Hematopoietic multipotent progenitor cell treated with erythropoietin and hydrocortisone succinate and interleukin-3 and kit ligand, for 4 days (in vitro differentiated cells): ENCODE measurements at regions not wholly inside any gene's neighbourhood (a gene's known extent, or its start where the extent isn't known, plus 50 kb on each side); places are given as distances from the start of the nearest gene placed in this dataset.
"Not testable (repeated sequence)": the region's sequence is repeated elsewhere in the genome, so short reads cannot be mapped to it uniquely, and the experiment has no call there.

Source experiments
- DNase-seq: peaks from one replicate; pipeline ENCODE4 v3.0.0-alpha.2; 2015

DNA sequence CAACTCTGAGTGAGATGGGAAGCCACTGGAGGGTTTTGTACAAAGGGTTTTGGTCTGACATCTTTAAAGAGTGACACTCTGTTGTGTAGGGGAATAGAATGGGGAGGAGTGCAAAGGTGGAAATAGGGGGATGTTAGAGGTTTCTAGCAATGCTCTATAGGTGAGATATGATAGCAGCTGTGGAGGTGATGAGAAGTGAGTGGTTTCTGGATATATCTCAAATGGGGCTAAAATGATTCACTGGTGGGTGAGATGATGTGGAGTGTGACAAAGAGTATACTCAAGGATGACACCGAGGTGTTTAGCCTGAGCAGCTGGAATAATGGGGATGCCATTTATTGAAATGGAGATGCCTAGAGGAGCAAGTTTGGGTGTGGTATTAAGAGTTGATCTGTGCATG lies 426.4 kb downstream of the PCNX1 start:
- DNase-seq = no peak

DNA sequence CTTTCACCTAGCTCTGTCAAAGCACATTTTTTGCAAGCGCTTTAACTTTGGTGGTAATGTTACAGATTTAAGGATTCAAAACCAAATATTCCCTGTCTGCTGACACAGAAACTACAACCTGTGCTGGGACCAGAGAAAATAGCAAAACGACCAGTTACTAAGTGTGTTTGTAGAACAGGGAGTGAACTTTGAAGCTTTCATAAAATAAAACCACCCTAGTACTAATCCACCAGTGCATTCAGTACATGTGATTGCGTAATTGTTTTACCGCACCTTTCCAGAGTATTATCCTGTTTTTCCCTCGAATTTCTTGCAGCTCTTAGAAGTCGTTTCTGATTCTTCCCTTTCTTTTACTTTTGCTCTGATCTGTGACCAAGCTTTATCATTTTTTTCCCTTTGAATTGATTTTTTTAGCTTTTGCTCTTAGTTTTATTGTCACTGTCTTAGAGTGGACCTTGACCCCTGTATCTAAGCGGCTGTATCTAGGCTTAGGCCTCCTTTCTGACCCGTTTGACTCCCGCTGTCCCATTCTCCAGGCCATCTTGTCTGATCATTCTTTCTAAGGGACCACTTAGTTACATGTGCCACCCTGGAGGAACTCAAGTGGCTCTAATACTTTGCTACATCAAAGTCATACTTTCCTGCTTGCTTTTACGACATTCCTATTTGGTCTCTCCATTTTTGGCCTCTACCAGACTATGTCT lies 429.4 kb downstream of the PCNX1 start:
- no peak for DNase-seq

DNA sequence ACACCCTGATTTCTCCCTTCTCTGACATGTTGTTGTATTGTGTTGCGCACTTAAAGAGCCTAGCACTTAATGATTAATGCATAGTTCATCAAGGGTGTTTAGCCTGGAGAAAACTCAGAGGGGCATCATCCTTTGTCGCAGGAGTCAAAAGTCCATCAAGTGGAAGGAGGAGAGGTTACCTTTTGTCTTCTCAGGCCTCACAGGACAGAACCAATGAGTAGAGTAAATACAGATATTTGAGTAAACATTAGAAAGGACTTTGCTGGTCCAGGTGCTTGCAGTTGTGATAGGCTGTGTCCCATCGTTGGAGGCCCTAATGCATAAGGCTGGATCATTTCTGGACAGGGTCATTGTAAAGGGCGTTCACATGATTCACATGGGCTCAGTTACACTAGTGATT lies 430.9 kb downstream of the PCNX1 start:
- no peak for DNase-seq

DNA sequence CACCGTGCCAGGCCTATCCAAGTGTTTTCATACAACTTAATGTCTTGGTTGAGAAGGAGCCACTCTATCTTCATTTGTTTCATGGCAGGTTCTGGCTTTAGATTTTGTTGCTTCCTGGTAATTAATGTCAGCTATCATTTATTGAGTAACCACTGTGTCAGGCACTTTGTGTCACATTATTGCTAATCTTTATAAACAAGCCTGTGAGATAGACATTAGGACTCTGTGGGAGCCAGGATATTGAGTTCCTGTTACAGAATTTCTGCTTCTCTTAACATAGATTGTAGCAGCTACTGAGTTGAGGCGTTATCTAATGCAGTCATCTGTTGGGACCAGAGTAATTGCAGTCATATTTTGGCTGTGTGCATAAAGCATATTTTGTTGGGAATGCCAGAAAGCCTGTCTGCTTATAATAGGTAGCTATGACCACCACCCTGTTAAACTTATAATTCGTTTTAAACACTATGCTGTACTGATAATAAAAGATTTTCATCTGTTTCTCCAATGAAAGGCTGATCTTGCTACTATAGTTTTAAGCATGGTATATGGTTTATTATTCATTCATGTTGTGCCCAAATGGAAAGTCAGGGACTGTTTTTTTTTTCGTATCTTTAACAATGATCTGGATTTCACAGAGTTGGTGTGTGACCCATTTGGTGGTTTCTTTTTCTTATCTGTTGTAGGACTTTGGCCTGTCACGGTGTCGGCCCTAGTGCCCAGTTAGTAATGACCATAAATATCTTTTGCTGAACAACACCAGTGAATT lies 432.6 kb downstream of the PCNX1 start:
- DNase-seq = peak; percentile 76

DNA sequence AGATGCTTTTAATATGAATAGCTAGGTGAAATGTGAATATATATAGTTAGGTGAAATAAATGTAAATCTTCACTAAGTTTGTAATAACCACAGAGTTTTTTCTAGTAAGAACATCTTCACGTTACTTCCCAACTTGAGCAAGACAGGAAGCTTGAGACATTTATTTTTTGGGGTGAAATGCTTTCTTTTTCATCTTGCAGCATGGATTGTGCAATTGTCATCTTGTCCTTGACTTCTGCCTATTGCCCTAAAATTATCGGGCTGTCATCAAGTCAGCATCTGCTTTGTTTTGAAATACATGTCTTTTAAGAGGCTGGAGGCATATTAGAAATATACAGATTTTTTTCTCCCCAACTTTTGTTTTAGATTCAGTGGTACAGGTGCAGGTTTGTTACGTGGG lies 433.9 kb downstream of the PCNX1 start:
- DNase-seq = peak; percentile 72

DNA sequence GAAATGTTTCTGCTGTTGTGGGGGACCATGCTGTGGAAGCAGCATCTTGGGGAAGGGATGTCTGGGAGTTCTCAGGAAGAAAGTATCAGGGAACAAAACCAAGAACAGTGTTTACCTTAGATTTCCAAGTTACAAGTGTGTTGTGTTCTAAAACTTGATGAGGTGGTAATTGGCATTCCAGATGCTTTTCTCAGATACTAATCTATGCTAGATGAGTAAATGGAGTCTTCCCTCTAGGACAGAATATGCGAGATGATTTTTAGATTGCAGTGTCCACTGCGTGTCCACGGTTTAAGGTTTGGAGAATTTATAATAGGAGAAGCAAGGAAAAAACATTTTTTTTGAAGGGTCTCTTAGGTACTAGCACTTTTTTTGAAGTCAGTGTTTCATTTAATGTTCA lies 436.5 kb downstream of the PCNX1 start:
- DNase-seq = no peak

DNA sequence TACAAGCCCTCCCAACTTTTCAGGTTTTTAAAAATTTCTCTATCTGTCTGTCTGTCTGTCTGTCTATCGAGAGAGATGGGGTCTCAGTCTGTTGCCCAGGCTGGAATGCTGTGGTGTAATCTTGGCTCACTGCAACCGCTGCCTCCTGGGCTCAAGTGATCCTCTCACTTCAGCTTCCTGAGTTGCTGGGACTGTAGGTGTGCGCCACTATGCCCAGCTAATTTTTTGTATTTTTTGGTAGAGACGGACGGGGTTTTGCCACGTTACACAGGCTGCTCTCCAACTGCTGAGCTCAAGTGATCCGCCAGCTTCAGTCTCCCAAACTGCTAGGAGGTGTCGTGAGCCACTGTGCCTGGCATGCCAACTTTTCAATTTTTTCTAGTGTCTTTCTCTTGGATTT lies 437.2 kb downstream of the PCNX1 start:
- DNase-seq = no peak

DNA sequence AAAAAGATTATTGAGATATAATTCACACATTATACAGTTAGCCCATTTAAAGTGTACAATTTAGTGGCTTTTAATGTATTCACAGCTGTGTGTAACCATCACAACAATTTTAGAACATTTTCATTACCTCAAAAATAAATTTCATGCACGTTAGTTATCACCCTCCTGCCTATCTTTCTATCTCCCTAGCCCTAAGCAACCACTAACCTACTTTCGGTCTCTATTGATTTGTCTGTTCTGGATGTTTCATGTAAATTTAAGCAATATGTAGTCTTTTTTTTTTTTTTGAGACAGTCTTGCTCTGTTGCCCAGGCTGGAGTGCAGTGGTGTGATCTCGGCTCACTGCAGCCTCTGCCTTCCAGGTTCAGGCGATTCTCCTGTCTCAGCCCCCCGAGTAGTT lies 439.4 kb downstream of the PCNX1 start:
- DNase-seq = no peak

DNA sequence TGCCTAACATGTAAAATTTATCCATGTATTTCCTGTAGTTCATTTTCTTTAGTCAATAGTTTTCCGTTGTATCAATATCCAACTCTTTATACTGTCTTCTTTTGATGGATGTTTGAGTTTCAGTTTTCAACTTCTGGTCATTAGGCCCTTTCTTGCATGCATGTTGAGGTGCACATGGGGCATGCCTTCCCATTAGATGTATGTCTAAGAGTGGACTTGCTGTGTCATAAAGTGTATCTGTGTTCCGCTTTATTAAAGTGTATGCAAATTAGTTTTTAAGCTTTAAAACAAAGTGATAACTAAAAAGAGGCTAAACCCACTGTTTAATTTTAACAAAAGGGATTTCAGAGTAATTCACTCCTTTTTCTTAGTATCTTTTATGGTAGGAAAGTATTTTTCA lies 441.1 kb downstream of the PCNX1 start:
- DNase-seq = no peak

DNA sequence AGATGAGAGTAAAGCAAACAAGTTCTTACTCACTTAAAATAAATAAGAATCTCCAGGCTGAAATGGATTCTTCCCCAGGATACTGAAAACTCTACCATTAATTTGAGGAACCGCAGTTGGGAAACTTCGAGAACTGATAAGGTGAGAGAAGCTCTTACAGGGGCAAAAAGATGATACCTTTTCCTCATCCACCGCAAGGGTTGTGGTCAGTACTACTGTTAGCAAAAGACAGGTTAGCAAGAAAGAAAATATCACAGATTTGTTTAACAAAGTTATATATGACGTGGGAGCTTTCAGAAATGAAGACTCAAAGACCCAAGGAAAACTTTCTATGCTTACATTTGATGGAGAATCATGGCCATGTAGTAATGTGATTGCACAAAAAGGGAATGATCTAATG lies 441.6 kb downstream of the PCNX1 start:
- DNase-seq = no peak

DNA sequence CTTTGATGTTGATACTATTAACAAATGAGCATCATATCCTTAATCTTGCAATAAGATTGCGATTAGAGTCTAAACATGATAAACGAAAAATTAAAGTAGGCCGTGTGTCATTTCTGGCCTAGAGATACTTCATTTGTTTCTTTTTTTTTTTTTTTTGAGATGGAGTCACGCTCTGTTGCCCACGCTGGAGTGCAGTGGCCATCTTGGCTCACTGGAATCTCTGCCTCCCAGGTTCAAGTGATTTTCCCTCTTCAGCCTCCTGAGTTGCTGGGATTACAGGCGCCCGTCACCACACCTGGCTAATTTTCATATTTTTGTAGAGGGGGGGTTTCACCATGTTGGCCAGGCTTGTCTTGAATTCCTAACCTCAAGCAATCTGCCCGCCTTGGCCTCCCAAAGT lies 446.9 kb downstream of the PCNX1 start:
- DNase-seq = no peak

DNA sequence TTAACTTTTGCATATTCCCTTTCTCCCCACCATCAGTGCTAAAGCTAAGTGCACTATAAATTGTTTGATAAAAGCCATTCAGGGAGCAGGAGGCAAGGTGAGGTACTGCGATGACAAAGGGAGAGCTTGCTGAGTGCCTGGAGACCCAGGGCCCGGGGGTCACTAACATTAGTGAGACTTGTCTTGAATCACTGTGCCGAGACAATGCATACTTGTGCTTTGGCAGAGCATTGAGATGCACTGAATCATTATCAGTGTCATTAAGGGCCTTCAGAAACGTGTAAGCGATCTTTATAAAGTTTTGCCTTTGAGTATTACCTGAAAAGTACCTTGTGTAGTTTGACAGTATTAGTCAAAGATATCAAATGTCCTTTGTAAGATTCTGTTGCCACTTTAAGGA lies 447.5 kb downstream of the PCNX1 start:
- no peak for DNase-seq

DNA sequence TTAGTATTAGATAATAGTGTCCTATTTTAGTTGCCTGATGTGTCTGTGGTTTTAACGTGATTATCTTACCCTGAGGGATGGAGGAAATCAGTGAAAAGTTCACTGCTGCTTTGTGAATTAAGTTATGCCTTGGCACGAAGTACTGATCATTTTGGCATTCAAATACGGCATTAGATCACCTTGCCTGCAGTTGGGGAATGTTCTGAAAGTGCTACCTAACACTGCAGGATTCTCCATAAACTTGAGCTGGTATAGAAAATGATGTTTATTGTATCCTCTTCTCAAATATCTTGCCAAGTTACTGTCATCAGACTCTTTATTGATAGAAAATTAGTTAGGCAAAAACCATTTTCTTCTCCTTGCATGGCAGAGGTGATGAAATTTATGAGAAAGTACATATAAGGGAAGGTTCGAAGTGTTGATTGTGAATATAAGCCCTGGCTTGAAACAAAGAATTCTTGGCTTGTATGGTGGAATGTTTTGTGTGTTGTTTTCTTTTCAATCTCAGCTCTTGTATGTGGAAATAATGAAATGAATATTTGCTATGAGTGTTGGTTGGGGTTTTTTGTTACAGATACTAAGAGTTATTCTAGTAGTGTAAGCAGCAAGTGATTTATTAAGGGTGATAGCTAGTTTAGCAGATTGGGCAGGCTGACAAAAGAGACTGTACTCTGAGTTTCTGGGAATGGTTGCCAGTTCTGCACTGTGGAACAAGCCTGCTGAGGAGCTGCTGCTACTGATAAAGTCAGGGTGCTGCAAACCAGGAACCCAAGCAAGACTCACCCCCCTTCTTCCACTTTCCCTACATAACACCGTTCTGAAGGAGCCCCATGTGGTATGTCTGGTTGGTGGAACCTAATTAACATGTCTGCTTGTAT lies 448.3 kb downstream of the PCNX1 start:
- peak; percentile 83 for DNase-seq

DNA sequence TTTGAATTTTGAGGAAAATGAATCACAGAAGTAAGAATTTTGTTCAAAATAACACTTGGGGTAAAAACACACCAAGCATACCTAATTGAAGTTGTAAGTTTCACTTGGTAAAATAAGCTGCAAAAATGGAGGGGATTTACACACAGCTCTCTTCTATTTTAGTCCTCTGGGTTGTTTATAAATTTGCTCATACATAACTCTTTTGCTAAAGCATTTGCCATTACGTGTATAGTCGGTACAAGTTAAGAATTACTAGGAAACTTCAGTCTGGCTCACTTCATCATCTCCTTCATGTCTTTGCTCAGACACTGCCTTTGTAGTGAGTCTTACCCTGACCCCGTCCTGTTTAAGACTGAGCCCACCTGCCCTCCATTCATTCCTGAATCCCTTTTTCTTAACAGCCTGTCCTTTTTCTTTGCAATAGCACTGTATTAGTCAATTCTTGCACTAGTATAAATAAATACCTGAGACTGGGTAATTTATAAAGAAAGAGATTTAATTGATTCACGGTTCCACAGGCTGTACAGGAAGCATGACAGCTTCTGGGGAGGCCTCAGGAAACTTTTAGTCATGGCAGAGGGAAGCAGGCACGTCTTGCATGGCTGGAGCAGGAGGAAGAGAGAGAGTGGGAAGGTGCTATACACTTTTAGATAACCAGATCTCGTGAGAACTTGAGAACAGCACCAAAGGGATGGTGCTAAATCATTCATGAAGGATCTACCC lies 451.1 kb downstream of the PCNX1 start:
- DNase-seq = no peak

DNA sequence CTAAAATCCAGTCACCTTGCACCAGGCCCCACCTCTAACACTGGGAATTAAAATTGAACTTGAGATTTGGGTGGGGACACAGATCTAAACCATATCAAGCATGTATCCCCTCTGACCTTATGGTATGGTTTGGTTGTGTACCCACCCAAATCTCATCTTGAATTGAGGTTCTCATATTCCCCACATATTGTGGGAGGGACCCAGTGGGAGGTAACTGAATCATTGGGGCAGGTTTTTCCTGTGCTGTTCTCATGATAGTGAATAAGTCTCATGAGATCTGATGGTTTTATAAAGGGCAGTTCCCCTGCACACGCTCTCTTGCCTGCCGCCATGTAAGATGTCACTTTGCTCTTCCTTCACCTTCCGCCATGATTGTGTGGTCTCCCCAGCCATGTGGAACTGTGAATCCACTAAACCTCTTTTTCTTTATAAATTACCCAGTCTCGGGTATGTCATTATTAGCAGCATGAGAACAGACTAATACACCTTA lies 451.7 kb downstream of the PCNX1 start:
- not testable (repeated sequence) for DNase-seq

DNA sequence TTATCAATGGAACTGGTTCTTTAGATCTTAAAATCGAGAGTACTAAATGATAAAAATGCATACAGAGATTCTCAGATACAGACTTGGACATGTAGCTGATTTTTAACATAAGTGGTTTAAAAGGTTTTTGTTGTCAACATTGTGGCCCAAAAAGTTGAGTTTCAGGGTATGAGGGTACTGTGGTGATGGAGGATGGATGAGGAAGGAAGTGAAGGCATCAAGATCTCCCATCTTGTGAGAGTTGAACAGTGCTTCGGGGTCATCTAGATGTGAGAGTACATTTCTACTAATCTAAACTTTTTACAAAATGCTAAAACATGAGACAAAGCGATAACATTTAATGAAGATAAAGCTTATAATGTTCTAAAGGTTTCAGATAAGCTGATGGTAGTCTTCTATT lies 452.6 kb downstream of the PCNX1 start:
- DNase-seq = peak; percentile 45

DNA sequence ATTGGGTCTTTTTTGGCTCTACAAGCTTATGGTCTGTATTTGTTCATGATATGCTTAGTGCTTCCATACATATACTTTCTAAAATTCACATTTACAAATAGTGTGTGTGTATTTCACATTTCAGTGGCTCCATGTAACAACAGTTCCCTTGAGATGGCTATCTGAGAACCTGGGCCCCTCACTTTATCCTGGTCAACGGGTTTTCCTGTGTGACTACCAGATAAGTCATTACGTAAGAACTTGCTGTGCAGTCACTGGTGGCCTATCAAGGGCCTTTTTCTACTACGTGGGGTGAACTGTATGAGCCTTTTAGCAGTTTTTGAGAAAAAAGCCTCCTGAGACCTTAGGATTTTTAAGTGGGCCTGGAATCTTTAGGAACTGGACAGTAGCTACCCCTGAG lies 454.1 kb downstream of the PCNX1 start:
- peak; percentile 74 for DNase-seq

DNA sequence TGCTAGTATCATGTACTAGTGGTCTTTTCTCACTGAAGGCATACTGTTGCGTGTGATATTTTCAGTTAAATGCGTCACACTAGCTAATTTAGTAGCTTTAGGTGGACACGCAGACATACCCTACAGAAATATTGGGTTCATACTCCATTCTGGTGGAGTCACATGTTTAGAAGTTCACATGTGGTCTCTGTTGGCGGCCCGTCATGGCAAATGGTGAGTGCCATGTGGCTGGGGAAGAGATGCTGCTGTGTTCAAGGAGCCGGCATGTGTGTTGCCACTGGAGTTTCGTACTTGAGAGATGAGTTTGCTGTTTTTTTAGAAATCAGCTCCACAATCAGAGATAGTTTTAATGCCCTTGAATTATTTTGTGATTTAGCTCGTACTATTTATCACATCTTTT lies 454.6 kb downstream of the PCNX1 start:
- no peak for DNase-seq

DNA sequence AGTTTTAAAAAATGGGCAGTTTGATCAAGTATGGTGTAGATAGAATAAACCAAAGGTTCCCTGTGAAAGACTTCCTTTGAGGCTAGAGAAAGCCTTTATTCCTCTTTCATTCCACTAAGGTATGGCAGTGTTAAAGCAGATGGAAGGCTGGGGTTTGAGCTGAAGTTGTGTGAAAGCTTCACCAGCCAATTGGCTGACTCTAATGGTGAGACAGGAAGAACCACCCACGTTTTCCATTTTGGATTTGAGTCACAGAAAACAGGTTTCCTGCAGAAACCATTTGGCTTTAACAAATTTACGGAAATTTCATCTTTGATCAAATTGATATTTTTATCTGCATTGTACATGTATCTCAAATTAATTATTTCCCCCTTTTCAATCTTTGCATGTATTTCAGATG lies 455.0 kb downstream of the PCNX1 start:
- DNase-seq = no peak

DNA sequence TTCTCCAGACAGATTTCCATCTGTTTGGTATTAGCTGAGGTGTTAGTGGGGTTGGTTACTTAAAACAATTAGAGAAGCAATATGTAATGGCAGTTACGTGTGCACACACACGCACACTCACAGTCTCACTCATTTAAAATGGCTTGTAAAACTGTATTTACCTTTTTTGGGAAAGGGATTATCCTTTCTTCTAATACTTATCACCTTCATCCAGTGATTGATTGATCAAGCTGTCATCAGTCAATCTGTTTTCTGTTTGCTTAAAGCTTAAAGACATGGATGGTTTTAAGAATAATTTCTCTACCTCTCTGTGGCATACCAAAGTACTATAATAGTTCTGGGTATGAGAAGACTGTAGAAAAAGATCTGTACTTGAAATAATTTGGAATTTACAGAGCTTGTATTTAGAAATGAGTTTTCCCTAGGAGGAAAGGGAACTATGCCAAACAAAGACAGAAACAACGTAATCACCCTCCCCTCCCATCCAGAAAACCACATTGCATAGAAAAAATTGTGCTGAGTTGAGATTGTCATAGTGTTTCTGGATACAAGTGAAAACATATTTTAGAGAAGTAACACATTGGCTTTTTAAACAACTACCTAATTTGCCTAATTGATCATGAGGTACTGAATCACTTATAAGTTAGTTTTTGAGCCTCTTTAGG lies 455.8 kb downstream of the PCNX1 start:
- DNase-seq = peak; percentile 66

DNA sequence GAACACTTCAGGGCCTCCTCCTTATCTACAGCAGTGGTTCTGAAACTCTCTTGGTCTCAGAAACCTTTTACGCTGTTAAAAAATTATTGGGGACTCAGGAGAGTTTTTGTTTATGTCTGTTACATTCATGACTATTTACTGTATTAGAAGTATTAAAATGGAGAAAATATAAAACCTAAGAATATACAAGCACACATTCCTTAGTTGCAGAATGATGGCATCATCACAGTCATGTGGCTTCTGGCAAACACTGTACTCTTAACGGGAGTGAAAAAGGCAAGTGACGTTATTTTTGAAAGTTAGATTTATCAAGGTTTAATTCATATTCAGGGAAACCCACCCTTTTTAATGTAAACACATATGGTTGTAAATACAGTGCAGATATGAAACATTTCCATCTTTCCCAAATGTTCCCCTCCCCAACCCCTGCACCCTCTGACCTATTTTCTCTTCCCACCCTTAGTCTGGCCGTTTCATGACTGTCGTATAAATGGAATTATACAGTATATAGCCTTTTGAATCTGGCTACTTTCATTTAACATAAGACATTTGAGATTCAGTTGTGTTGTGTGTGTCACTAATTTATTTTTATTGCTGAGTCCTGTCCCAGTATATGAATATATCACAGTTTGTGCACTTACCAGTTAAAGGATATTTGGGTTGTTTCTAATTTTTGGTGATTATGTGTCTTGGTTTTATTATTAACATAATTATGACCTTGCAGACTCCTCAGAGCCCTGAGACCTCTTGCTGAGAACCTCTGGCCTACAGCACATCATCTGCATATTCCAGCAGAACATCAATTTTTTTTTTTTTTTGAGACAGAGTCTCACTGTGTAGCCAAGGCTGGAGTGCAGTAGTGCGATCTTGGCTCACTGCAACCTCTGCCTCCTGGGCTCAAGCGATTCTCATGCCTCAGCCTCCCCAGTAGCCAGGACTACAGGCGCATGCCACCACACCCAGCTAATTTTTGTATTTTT lies 457.0 kb downstream of the PCNX1 start:
- DNase-seq = no peak
